Fibroblast of skin of left quadriceps (primary cell): ENCODE measurements at regions not wholly inside any gene's neighbourhood (a gene's known extent, or its start where the extent isn't known, plus 50 kb on each side); places are given as distances from the start of the nearest gene placed in this dataset.
"Not testable (repeated sequence)": the region's sequence is repeated elsewhere in the genome, so short reads cannot be mapped to it uniquely, and the experiment has no call there.

Source experiments
- DNase-seq, 2 experiments: peaks; one replicate each; pipeline ENCODE4 v3.0.0-alpha.2; 2013; ENCODE audit warnings: low read depth in 2 of 2

- DNase-seq: no peak
Measured at GRCh38 chr7:155395176-155395797, 62.6 kb upstream of the EN2 start.

- DNase-seq: no peak
Measured at GRCh38 chr7:155396661-155397060, 61.3 kb upstream of the EN2 start.

- not testable (repeated sequence) for DNase-seq
Measured at GRCh38 chr7:155397758-155398714, 59.9 kb upstream of the EN2 start.

- no peak for DNase-seq
Measured at GRCh38 chr7:155398944-155399343, 59.0 kb upstream of the EN2 start.

- no peak for DNase-seq
Measured at GRCh38 chr7:155399577-155399976, 58.4 kb upstream of the EN2 start.

GRCh38 chr7:155401231-155401630, 56.7 kb upstream of the EN2 start:
- no peak for DNase-seq

- no peak for DNase-seq
Measured at GRCh38 chr7:155401884-155402283, 56.0 kb upstream of the EN2 start.

- DNase-seq: no peak
Measured at GRCh38 chr7:155402941-155403340, 55.0 kb upstream of the EN2 start.

GRCh38 chr7:155404976-155405375, 53.0 kb upstream of the EN2 start:
- DNase-seq: no peak

- DNase-seq: no peak
Measured at GRCh38 chr7:155405399-155406318, 52.3 kb upstream of the EN2 start.

GRCh38 chr7:155407799-155408198, 50.1 kb upstream of the EN2 start:
- DNase-seq: no peak
